ENCODE measurements at regions not wholly inside any gene's neighbourhood (a gene's known extent, or its start where the extent isn't known, plus 50 kb on each side); places are given as distances from the start of the nearest gene placed in this dataset.
A peak's percentile ranks its signal among the peaks of the same experiment; 100 is the strongest.

DNA sequence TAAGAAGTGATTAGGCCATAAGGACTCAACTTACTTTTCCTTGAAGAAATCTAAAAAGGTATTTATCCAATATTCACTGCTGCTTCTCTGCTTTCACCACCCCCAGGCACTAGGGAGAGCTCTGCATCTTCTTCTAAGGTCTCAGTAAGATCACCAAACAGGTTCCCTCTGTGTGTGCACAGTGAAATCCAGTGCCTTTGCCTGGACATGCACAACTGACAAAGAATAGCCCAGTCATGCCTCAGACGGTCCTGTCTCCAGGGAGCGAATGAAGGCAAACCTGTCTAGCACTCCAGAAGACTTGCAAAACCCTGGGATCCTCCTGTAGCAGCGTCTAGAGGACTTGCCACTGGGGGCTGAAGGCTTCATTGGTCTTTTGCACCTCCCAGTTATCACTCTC, 344.5 kb upstream of the LRATD1 start:
- no peak for DNase-seq (ENCODE audit: low read depth in 1 of 2, low spot score in 1 of 2)

DNA sequence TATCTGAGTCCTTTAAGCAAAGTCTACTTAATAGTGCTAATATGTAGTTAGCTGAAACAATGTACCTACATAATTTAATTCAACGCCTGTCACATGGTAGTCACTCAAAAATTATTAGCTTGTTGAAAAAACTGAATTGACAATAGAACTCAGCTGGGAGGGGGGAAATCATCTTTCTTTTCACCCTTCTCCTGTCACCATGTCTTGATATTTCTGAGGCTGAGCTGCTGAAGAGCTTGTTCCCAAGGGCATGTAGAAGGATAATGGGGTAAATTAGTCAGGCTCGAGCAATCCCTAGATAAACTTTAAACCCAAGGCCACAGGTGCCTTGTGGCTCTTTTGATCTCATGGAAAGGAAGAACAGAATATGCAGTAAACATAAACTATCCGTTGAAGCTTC, 339.6 kb upstream of the LRATD1 start:
- DNase-seq (ENCODE audit: low read depth in 1 of 2, low spot score in 1 of 2) = no peak
- no peak overlapping the region for H3K27ac ChIP-seq (replicated peaks)
- H3K27me3 ChIP-seq (ENCODE audit: insufficient read depth, poor library complexity, severe bottlenecking) = no peaks in the 10 kb centered on the region
- no peak for TF ChIP-seq SPI1 (IDR thresholded peaks at IDR 0.05; ENCODE audit: borderline replicate concordance, low read depth)
- TF ChIP-seq, protein P1, sequence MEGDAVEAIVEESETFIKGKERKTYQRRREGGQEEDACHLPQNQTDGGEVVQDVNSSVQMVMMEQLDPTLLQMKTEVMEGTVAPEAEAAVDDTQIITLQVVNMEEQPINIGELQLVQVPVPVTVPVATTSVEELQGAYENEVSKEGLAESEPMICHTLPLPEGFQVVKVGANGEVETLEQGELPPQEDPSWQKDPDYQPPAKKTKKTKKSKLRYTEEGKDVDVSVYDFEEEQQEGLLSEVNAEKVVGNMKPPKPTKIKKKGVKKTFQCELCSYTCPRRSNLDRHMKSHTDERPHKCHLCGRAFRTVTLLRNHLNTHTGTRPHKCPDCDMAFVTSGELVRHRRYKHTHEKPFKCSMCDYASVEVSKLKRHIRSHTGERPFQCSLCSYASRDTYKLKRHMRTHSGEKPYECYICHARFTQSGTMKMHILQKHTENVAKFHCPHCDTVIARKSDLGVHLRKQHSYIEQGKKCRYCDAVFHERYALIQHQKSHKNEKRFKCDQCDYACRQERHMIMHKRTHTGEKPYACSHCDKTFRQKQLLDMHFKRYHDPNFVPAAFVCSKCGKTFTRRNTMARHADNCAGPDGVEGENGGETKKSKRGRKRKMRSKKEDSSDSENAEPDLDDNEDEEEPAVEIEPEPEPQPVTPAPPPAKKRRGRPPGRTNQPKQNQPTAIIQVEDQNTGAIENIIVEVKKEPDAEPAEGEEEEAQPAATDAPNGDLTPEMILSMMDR (IDR thresholded peaks at IDR 0.05; ENCODE audit: insufficient read depth, low read length) = no peak
- TF ChIP-seq POLR2AphosphoS5 (IDR thresholded peaks at IDR 0.05; ENCODE audit: low read depth) = no peak
- no peak for TF ChIP-seq REST (IDR thresholded peaks at IDR 0.05; ENCODE audit: insufficient replicate concordance, low read depth)
- TF ChIP-seq GABPA (IDR thresholded peaks at IDR 0.05; ENCODE audit: low read depth) = no peak
- no peak overlapping the region for H3K4me3 ChIP-seq (replicated peaks; ENCODE audit: insufficient read depth, low read length)

More for the DNA sequence above, 344.5 kb upstream of the LRATD1 start:
- Histone ChIP-seq H3K27me3 (ENCODE audit: insufficient read depth, poor library complexity, severe bottlenecking) (no peaks in the 10 kb centered on the region), H3K4me3 (replicated peaks; ENCODE audit: insufficient read depth, low read length) (no peak overlapping the region), H3K27ac (replicated peaks) (no peak overlapping the region)
- TF ChIP-seq SPI1 (IDR thresholded peaks at IDR 0.05; ENCODE audit: borderline replicate concordance, low read depth) = no peak
- no peak for TF ChIP-seq GABPA (IDR thresholded peaks at IDR 0.05; ENCODE audit: low read depth)
- no peak for TF ChIP-seq POLR2AphosphoS5 (IDR thresholded peaks at IDR 0.05; ENCODE audit: low read depth)
- no peak for TF ChIP-seq REST (IDR thresholded peaks at IDR 0.05; ENCODE audit: insufficient replicate concordance, low read depth)
- TF ChIP-seq, protein P1 (IDR thresholded peaks at IDR 0.05; ENCODE audit: insufficient read depth, low read length) = no peak

DNA sequence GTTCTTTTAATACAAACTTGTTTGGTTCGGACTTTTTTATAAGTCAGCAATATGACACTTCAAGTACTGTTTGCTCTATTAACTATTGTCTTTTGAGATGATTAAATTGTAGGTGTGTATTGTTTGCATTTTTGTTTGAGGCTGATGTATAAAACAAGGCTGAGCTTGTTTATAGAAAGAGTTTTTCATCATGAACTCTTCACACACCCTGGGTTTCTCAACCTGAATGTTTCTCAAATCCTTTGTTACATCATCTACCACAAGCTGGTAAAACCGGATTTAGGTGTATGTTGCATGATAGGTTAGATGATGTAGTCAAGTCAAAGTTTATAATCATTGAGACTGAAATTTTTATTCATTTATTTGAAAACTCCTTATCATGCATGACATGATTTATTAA, 335.2 kb upstream of the LRATD1 start:
- no peak overlapping the region for H3K27ac ChIP-seq (replicated peaks)
- H3K4me3 ChIP-seq (replicated peaks; ENCODE audit: insufficient read depth, low read length) = no peak overlapping the region
- DNase-seq (ENCODE audit: low read depth in 1 of 2, low spot score in 1 of 2) = peak; percentile 37 to 50
- no peak for TF ChIP-seq GABPA (IDR thresholded peaks at IDR 0.05; ENCODE audit: low read depth)
- TF ChIP-seq SPI1 (IDR thresholded peaks at IDR 0.05; ENCODE audit: borderline replicate concordance, low read depth) = no peak
- TF ChIP-seq, protein P1 (IDR thresholded peaks at IDR 0.05; ENCODE audit: insufficient read depth, low read length) = no peak
- no peak for TF ChIP-seq POLR2AphosphoS5 (IDR thresholded peaks at IDR 0.05; ENCODE audit: low read depth)
- TF ChIP-seq REST (IDR thresholded peaks at IDR 0.05; ENCODE audit: insufficient replicate concordance, low read depth) = no peak
- H3K27me3 ChIP-seq (ENCODE audit: insufficient read depth, poor library complexity, severe bottlenecking) = no peaks in the 10 kb centered on the region
